Astrocyte (in vitro differentiated cells and primary cell): ENCODE measurements at regions not wholly inside any gene's neighbourhood (a gene's known extent, or its start where the extent isn't known, plus 50 kb on each side); places are given as distances from the start of the nearest gene placed in this dataset.

ENCODE experiments used
- CTCF ChIP-seq: IDR thresholded peaks from 2 replicates; pipeline ENCODE4 v1.5.1; 2011; ENCODE audit warnings: low read depth, mild to moderate bottlenecking, inconsistent platforms, low read length, moderate library complexity; ENCODE audit not compliant: insufficient read depth
- EZH2 ChIP-seq: IDR thresholded peaks from 2 replicates; pipeline ENCODE4 v1.6.1; 2012; ENCODE audit warnings: mild to moderate bottlenecking, low read length, inconsistent platforms; ENCODE audit not compliant: insufficient read depth

- TF ChIP-seq CTCF: no peak
- TF ChIP-seq EZH2: no peak
These were observed 62.8 kb downstream of the RHOU start for GRCh38 chr1:228798035-228798434.
